Smooth muscle cell (in vitro differentiated cells): ENCODE measurements at regions not wholly inside any gene's neighbourhood (a gene's known extent, or its start where the extent isn't known, plus 50 kb on each side); places are given as distances from the start of the nearest gene placed in this dataset.

Experiments used
- DNase-seq: peaks from one replicate; lab custom pipeline; 2025; ENCODE audit not compliant: unreplicated experiment; lab: John Stamatoyannopoulos, UW
- H2AFZ ChIP-seq: fragments of 200-600 bp; sonication (generic); 2 replicates; pipeline ENCODE4 v1.6.0; 2016; ENCODE audit warnings: antibody characterized with exemption, low read depth, mild to moderate bottlenecking
- H3F3A ChIP-seq: fragments of 200-600 bp; sonication (generic); 2 replicates; pipeline ENCODE4 v1.6.0; 2017; ENCODE audit warnings: antibody characterized with exemption, low read depth
- H3K27ac ChIP-seq: fragments of 200-600 bp; sonication (generic); 2 replicates; pipeline ENCODE4 v1.5.1; 2016; ENCODE audit warnings: low read depth, mild to moderate bottlenecking
- H3K27me3 ChIP-seq: fragments of 200-600 bp; sonication (generic); 2 replicates; pipeline ENCODE4 v1.6.1; 2016; ENCODE audit warnings: low read depth, mild to moderate bottlenecking
- H3K36me3 ChIP-seq: fragments of 200-600 bp; sonication (generic); 2 replicates; pipeline ENCODE4 v1.5.1; 2016; ENCODE audit warnings: low read depth
- H3K4me1 ChIP-seq: fragments of 200-600 bp; sonication (generic); 2 replicates; pipeline ENCODE4 v1.5.1; 2016; ENCODE audit warnings: low read depth
- H3K4me2 ChIP-seq: fragments of 200-600 bp; sonication (generic); 2 replicates; pipeline ENCODE4 v1.6.0; 2016; ENCODE audit warnings: mild to moderate bottlenecking
- H3K4me3 ChIP-seq: fragments of 200-600 bp; sonication (generic); 2 replicates; pipeline ENCODE4 v1.5.1; 2016; ENCODE audit warnings: mild to moderate bottlenecking
- H3K79me2 ChIP-seq: fragments of 200-600 bp; sonication (generic); 2 replicates; pipeline ENCODE4 v1.6.0; 2016; ENCODE audit warnings: low read depth, mild to moderate bottlenecking
- H3K9ac ChIP-seq: fragments of 200-600 bp; sonication (generic); 2 replicates; pipeline ENCODE4 v1.6.0; 2016; ENCODE audit warnings: low read depth
- H3K9me3 ChIP-seq: fragments of 200-600 bp; sonication (generic); replicated peaks from 2 replicates; pipeline ENCODE4 v1.5.1; 2016; ENCODE audit warnings: low read depth
- H4K20me1 ChIP-seq: fragments of 200-600 bp; sonication (generic); 2 replicates; pipeline ENCODE4 v1.6.0; 2016; ENCODE audit warnings: low read depth
- WGBS: methylation state at CpG from one replicate; pipeline ENCODE4 v1.1.7; 2016; ENCODE audit warnings: low lambda C conversion rate; 5-methylcytosine and 5-hydroxymethylcytosine counted together
- TF ChIP-seq, protein P1 (sequence below): fragments of 200-600 bp; sonication (generic); IDR thresholded peaks from 2 replicates; pipeline ENCODE4 v1.5.1; 2017; ENCODE audit warnings: borderline replicate concordance, mild to moderate bottlenecking, antibody characterized with exemption; ENCODE audit not compliant: insufficient read depth, poor library complexity, severe bottlenecking

DNA sequence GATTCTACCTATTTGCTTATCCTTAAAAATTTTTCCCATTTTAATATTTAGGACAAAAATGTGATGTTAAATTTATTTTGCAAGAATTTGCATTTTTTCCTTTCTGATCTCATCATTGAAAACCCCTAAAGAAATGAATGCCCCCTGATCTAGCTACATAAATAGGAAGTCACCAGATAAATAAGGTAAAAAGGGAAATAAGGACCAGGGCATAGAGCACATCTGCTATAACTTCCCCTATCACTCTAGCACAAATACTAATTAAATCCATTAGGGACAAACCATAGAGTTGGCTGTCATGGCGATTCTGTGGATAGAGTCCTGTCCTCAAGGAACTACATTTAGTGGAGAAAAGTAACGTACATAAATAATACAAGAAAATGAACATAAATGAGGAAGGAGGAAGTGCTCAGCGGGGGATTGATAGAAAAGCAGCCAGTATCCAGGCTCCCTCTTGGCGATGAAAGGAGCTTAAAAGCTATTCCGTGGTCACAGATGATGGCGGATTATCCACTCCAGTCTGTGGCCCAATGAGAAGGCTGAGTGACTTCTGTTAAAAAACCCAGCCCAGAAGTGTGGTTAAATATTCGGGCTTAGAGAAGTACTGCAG is 76.9 kb upstream of the RPL34 start:
- TF ChIP-seq, protein P1, sequence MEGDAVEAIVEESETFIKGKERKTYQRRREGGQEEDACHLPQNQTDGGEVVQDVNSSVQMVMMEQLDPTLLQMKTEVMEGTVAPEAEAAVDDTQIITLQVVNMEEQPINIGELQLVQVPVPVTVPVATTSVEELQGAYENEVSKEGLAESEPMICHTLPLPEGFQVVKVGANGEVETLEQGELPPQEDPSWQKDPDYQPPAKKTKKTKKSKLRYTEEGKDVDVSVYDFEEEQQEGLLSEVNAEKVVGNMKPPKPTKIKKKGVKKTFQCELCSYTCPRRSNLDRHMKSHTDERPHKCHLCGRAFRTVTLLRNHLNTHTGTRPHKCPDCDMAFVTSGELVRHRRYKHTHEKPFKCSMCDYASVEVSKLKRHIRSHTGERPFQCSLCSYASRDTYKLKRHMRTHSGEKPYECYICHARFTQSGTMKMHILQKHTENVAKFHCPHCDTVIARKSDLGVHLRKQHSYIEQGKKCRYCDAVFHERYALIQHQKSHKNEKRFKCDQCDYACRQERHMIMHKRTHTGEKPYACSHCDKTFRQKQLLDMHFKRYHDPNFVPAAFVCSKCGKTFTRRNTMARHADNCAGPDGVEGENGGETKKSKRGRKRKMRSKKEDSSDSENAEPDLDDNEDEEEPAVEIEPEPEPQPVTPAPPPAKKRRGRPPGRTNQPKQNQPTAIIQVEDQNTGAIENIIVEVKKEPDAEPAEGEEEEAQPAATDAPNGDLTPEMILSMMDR: no peak
- Histone ChIP-seq H3K9ac (no peak overlapping the region), H3K4me1 (no peaks in the 10 kb centered on the region), H3F3A (no peaks in the 10 kb centered on the region), H3K27me3 (no peaks in the 10 kb centered on the region), H3K9me3 (peaks cover 6% of the 10 kb centered on the region), H3K27ac (no peak overlapping the region), H3K79me2 (no peaks in the 10 kb centered on the region), H3K4me3 (no peak overlapping the region), H3K4me2 (no peak overlapping the region), H4K20me1 (no peaks in the 10 kb centered on the region), H3K36me3 (no peaks in the 10 kb centered on the region), H2AFZ (no peak overlapping the region)
- WGBS: 85% methylated on average over 7 of the region's 7 CpGs
- DNase-seq: no peak

DNA sequence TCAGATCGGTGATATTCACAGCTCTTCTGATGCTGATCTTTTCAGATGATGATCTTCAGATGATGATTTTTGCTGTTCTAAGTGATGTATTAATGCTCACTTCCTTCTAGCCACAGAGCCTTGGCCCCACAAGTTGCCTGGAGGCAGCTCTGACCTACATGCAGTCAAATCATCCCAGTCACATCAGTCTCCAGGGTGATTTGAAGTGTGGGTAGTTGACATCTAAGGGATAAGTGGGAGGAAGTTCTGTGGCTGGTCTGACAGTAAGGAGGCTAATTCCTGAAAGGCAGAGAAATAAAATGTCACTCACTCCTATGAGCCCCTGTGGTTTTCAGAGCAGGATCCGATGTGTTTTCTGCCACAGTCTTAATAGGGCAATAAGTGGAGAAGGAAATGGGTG is 79.8 kb upstream of the RPL34 start:
- TF ChIP-seq, protein P1: no peak
- Histone ChIP-seq H3K4me2 (no peak overlapping the region), H3K36me3 (no peaks in the 10 kb centered on the region), H3K9ac (no peak overlapping the region), H3F3A (no peaks in the 10 kb centered on the region), H3K4me1 (no peaks in the 10 kb centered on the region), H3K4me3 (no peak overlapping the region), H4K20me1 (no peaks in the 10 kb centered on the region), H3K79me2 (no peaks in the 10 kb centered on the region), H3K27ac (no peak overlapping the region), H3K9me3 (no peaks in the 10 kb centered on the region), H3K27me3 (no peaks in the 10 kb centered on the region), H2AFZ (no peak overlapping the region)
- DNase-seq: no peak
- WGBS: 43% methylated on average over 2 of the region's 2 CpGs

- no peak overlapping the region for H3K9ac ChIP-seq
- TF ChIP-seq, protein P1: no peak
- H3K27me3 ChIP-seq: no peaks in the 10 kb centered on the region
- no peaks in the 10 kb centered on the region for H3K9me3 ChIP-seq
- no peak overlapping the region for H3K4me3 ChIP-seq
- H3K4me1 ChIP-seq: peaks cover 9% of the 10 kb centered on the region
- no peak overlapping the region for H3K4me2 ChIP-seq
- H3K27ac ChIP-seq: no peak overlapping the region
- H3K79me2 ChIP-seq: no peaks in the 10 kb centered on the region
- H4K20me1 ChIP-seq: no peaks in the 10 kb centered on the region
- 88% methylated on average over 2 of the region's 2 CpGs for WGBS
- H3K36me3 ChIP-seq: no peaks in the 10 kb centered on the region
- peaks cover 5% of the 10 kb centered on the region for H3F3A ChIP-seq
- H2AFZ ChIP-seq: no peak overlapping the region
- no peak for DNase-seq
These were observed 83.8 kb upstream of the RPL34 start for GRCh38 chr4:108536577-108536976.

GRCh38 chr4:108535757-108536156 is 84.6 kb upstream of the RPL34 start:
- no peak overlapping the region for H3K9ac ChIP-seq
- no peak overlapping the region for H2AFZ ChIP-seq
- H3K4me1 ChIP-seq: peaks cover 9% of the 10 kb centered on the region
- TF ChIP-seq, protein P1: no peak
- H3K4me3 ChIP-seq: no peak overlapping the region
- no peaks in the 10 kb centered on the region for H3K27me3 ChIP-seq
- H3K79me2 ChIP-seq: no peaks in the 10 kb centered on the region
- WGBS: 93% methylated on average over 3 of the region's 3 CpGs
- peaks cover 5% of the 10 kb centered on the region for H3F3A ChIP-seq
- no peak for DNase-seq
- no peak overlapping the region for H3K4me2 ChIP-seq
- H3K27ac ChIP-seq: no peak overlapping the region
- H3K36me3 ChIP-seq: no peaks in the 10 kb centered on the region
- no peaks in the 10 kb centered on the region for H4K20me1 ChIP-seq
- no peaks in the 10 kb centered on the region for H3K9me3 ChIP-seq
